ENCODE measurements at regions not wholly inside any gene's neighbourhood (a gene's known extent, or its start where the extent isn't known, plus 50 kb on each side); places are given as distances from the start of the nearest gene placed in this dataset.

GRCh38 chr20:43844778-43845614, 69.7 kb upstream of the TOX2 start:
- no peak overlapping the region for H3K27ac Mint-ChIP-seq

DNA sequence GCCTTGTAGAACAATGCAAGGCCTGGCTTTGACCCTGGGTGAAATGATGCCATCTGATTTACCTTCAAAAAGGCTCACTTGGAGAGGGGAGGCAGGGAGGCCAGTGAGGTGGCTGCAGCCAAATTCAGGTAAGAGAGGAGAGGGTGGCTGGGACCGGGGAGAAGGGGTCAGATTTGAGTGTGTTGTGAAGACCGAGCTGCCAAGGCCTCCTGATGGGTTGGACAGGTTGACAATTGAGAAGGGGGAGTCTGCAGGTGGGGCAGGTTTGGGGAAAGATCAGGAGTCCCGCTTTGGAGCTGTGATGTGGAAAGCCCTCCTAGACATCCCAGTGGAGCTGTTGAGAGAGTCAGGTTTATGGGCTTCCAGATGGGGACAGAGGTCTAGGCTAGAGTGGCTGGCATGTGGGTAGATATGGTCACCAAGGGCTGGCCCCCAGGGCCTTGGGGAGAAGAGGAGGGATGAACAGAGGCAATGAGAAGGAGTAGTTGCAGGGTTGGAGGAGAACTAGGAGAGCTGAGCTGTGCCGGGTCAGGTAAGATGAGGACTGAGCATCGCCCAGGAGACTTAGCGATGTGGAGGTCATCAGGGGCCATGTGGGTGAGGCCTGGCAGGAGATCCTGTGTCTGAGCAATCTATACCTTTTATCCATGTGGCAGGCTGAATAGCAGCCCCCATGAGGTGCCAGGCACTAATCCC, 70.5 kb upstream of the TOX2 start:
- Mint-ChIP-seq H3K4me3 (no peak overlapping the region), H3K27ac (no peak overlapping the region), H3K4me1 (no peaks in the 10 kb centered on the region; the same call in 1 of the 2 replicates), H3K36me3 (no peaks in the 10 kb centered on the region), H3K9me3 (no peaks in the 10 kb centered on the region), H3K27me3 (ENCODE audit: low read depth) (no peaks in the 10 kb centered on the region; the same call in 1 of the 2 replicates)
- ATAC-seq (no peak), DNase-seq (ENCODE audit: low spot score) (no peak)
- POLR2A ChIA-PET: no interaction called here
- no peak for TF ChIP-seq ETV6 (CRISPR knock-in tag; IDR thresholded peaks at IDR 0.05)
- no peak for TF ChIP-seq ZNF232 (CRISPR knock-in tag; IDR thresholded peaks at IDR 0.05)
- TF ChIP-seq, protein P1, sequence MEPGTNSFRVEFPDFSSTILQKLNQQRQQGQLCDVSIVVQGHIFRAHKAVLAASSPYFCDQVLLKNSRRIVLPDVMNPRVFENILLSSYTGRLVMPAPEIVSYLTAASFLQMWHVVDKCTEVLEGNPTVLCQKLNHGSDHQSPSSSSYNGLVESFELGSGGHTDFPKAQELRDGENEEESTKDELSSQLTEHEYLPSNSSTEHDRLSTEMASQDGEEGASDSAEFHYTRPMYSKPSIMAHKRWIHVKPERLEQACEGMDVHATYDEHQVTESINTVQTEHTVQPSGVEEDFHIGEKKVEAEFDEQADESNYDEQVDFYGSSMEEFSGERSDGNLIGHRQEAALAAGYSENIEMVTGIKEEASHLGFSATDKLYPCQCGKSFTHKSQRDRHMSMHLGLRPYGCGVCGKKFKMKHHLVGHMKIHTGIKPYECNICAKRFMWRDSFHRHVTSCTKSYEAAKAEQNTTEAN (CRISPR knock-in tag; IDR thresholded peaks at IDR 0.05): no peak
- TF ChIP-seq, protein P2, sequence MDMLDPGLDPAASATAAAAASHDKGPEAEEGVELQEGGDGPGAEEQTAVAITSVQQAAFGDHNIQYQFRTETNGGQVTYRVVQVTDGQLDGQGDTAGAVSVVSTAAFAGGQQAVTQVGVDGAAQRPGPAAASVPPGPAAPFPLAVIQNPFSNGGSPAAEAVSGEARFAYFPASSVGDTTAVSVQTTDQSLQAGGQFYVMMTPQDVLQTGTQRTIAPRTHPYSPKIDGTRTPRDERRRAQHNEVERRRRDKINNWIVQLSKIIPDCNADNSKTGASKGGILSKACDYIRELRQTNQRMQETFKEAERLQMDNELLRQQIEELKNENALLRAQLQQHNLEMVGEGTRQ (CRISPR knock-in tag; IDR thresholded peaks at IDR 0.05): no peak
- no peak for TF ChIP-seq SMAD4 (CRISPR knock-in tag; IDR thresholded peaks at IDR 0.05)
- no peak for TF ChIP-seq NR2C2 (CRISPR knock-in tag; IDR thresholded peaks at IDR 0.05)
- TF ChIP-seq, protein P3, sequence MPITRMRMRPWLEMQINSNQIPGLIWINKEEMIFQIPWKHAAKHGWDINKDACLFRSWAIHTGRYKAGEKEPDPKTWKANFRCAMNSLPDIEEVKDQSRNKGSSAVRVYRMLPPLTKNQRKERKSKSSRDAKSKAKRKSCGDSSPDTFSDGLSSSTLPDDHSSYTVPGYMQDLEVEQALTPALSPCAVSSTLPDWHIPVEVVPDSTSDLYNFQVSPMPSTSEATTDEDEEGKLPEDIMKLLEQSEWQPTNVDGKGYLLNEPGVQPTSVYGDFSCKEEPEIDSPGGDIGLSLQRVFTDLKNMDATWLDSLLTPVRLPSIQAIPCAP (CRISPR knock-in tag; IDR thresholded peaks at IDR 0.05): no peak
- no peak for TF ChIP-seq E2F4 (CRISPR knock-in tag; IDR thresholded peaks at IDR 0.05; ENCODE audit: borderline replicate concordance, low read depth)
- CTCF ChIA-PET: interaction anchor here (0.9 to 1.6 kb wide), 2 partner anchors 94 to 236 kb away, joined by 3 to 5 read pairs; no protein-coding TSS in a partner anchor

More at GRCh38 chr20:43844778-43845614, 69.7 kb upstream of the TOX2 start:
- H3K36me3 Mint-ChIP-seq: no peaks in the 10 kb centered on the region
- POLR2A ChIA-PET: no interaction called here
- no peaks in the 10 kb centered on the region for H3K9me3 Mint-ChIP-seq
- ATAC-seq: no peak
- TF ChIP-seq TEAD4 (CRISPR knock-in tag; IDR thresholded peaks at IDR 0.05) (no peak), PRDM15 (CRISPR knock-in tag; IDR thresholded peaks at IDR 0.05) (peak; percentile 35; the same call in 1 of the 2 replicates)
- no peak for DNase-seq (ENCODE audit: low spot score)
- H3K4me1 Mint-ChIP-seq: no peaks in the 10 kb centered on the region; the same call in 1 of the 2 replicates
- H3K27me3 Mint-ChIP-seq (ENCODE audit: low read depth): no peaks in the 10 kb centered on the region; the same call in 1 of the 2 replicates
- H3K4me3 Mint-ChIP-seq: no peak overlapping the region
- CTCF ChIA-PET: interaction anchor here (0.9 to 1.6 kb wide), 2 partner anchors 95 to 235 kb away, joined by 3 to 5 read pairs; no protein-coding TSS in a partner anchor
